ENCODE measurements at regions not wholly inside any gene's neighbourhood (a gene's known extent, or its start where the extent isn't known, plus 50 kb on each side); places are given as distances from the start of the nearest gene placed in this dataset.

GRCh38 chr16:50981951-50982350, 169.1 kb downstream of the SALL1 start:
- no peaks in the 10 kb centered on the region for H3K4me1 Mint-ChIP-seq
- POLR2A ChIA-PET, result no interaction called here
- CTCF ChIA-PET, result no interaction called here

GRCh38 chr16:50980666-50981065, 170.4 kb downstream of the SALL1 start:
- no peak overlapping the region for H3K4me3 Mint-ChIP-seq
- H3K36me3 Mint-ChIP-seq (ENCODE audit: low read depth), result no peaks in the 10 kb centered on the region
- ChIA-PET CTCF (no interaction called here), POLR2A (no interaction called here)
- peaks cover 2% of the 10 kb centered on the region for H3K9me3 Mint-ChIP-seq
- peaks cover 2% of the 10 kb centered on the region for H3K27me3 Mint-ChIP-seq
- DNase-seq, result no peak
- H3K27ac Mint-ChIP-seq, result no peak overlapping the region
- no peaks in the 10 kb centered on the region for H3K4me1 Mint-ChIP-seq

More at GRCh38 chr16:50981951-50982350, 169.1 kb downstream of the SALL1 start:
- H3K27me3 Mint-ChIP-seq, result peaks cover 2% of the 10 kb centered on the region
- no peaks in the 10 kb centered on the region for H3K36me3 Mint-ChIP-seq (ENCODE audit: low read depth)
- H3K9me3 Mint-ChIP-seq, result peaks cover 5% of the 10 kb centered on the region
- no peak for DNase-seq
- H3K27ac Mint-ChIP-seq, result no peak overlapping the region
- no peak overlapping the region for H3K4me3 Mint-ChIP-seq

GRCh38 chr16:50979806-50980620, 171.1 kb downstream of the SALL1 start:
- H3K9me3 Mint-ChIP-seq, result peaks cover 2% of the 10 kb centered on the region
- H3K4me3 Mint-ChIP-seq, result no peak overlapping the region
- H3K4me1 Mint-ChIP-seq, result no peaks in the 10 kb centered on the region
- H3K27ac Mint-ChIP-seq, result no peak overlapping the region
- no peak for DNase-seq
- CTCF ChIA-PET, result no interaction called here
- POLR2A ChIA-PET, result no interaction called here
- no peaks in the 10 kb centered on the region for H3K36me3 Mint-ChIP-seq (ENCODE audit: low read depth)
- H3K27me3 Mint-ChIP-seq, result peaks cover 2% of the 10 kb centered on the region

- Mint-ChIP-seq H3K27ac (no peak overlapping the region), H3K4me3 (no peak overlapping the region), H3K4me1 (no peaks in the 10 kb centered on the region), H3K27me3 (peaks cover 2% of the 10 kb centered on the region), H3K36me3 (ENCODE audit: low read depth) (no peaks in the 10 kb centered on the region), H3K9me3 (peaks cover 1% of the 10 kb centered on the region)
- DNase-seq, result no peak
- ChIA-PET CTCF (no interaction called here), POLR2A (no interaction called here)
Observed at GRCh38 chr16:50977138-50977537, 173.9 kb downstream of the SALL1 start.

- POLR2A ChIA-PET, result no interaction called here
- CTCF ChIA-PET, result no interaction called here
- H3K27ac Mint-ChIP-seq, result no peak overlapping the region
- no peaks in the 10 kb centered on the region for H3K4me1 Mint-ChIP-seq
- H3K36me3 Mint-ChIP-seq (ENCODE audit: low read depth), result no peaks in the 10 kb centered on the region
- peaks cover 1% of the 10 kb centered on the region for H3K27me3 Mint-ChIP-seq
- no peak overlapping the region for H3K4me3 Mint-ChIP-seq
- H3K9me3 Mint-ChIP-seq, result no peaks in the 10 kb centered on the region
- DNase-seq, result no peak
Observed at GRCh38 chr16:50974438-50975036, 176.5 kb downstream of the SALL1 start.

- Mint-ChIP-seq H3K36me3 (ENCODE audit: low read depth) (no peaks in the 10 kb centered on the region), H3K27ac (no peak overlapping the region), H3K4me1 (no peaks in the 10 kb centered on the region), H3K9me3 (no peaks in the 10 kb centered on the region), H3K4me3 (no peak overlapping the region), H3K27me3 (peaks cover 1% of the 10 kb centered on the region)
- DNase-seq, result no peak
- ChIA-PET CTCF (no interaction called here), POLR2A (no interaction called here)
Observed at GRCh38 chr16:50972876-50973275, 178.2 kb downstream of the SALL1 start.

- CTCF ChIA-PET, result no interaction called here
- H3K27ac Mint-ChIP-seq, result no peak overlapping the region
- no peaks in the 10 kb centered on the region for H3K36me3 Mint-ChIP-seq (ENCODE audit: low read depth)
- peaks cover 1% of the 10 kb centered on the region for H3K27me3 Mint-ChIP-seq
- DNase-seq, result no peak
- no peaks in the 10 kb centered on the region for H3K4me1 Mint-ChIP-seq
- H3K9me3 Mint-ChIP-seq, result no peaks in the 10 kb centered on the region
- POLR2A ChIA-PET, result no interaction called here
- no peak overlapping the region for H3K4me3 Mint-ChIP-seq
Observed at GRCh38 chr16:50970281-50970680, 180.8 kb downstream of the SALL1 start.

GRCh38 chr16:50967827-50968612, 183.1 kb downstream of the SALL1 start:
- no peaks in the 10 kb centered on the region for H3K36me3 Mint-ChIP-seq (ENCODE audit: low read depth)
- CTCF ChIA-PET, result no interaction called here
- no peak overlapping the region for H3K27ac Mint-ChIP-seq
- POLR2A ChIA-PET, result no interaction called here
- peaks cover 4% of the 10 kb centered on the region for H3K27me3 Mint-ChIP-seq
- no peaks in the 10 kb centered on the region for H3K9me3 Mint-ChIP-seq
- no peaks in the 10 kb centered on the region for H3K4me1 Mint-ChIP-seq
- H3K4me3 Mint-ChIP-seq, result no peak overlapping the region
- no peak for DNase-seq

GRCh38 chr16:50964491-50964890, 186.6 kb downstream of the SALL1 start:
- H3K27ac Mint-ChIP-seq, result no peak overlapping the region
- H3K4me3 Mint-ChIP-seq, result no peak overlapping the region
- DNase-seq, result no peak
- no peaks in the 10 kb centered on the region for H3K9me3 Mint-ChIP-seq
- POLR2A ChIA-PET, result no interaction called here
- H3K36me3 Mint-ChIP-seq (ENCODE audit: low read depth), result no peaks in the 10 kb centered on the region
- no peaks in the 10 kb centered on the region for H3K4me1 Mint-ChIP-seq
- CTCF ChIA-PET, result no interaction called here
- H3K27me3 Mint-ChIP-seq, result peaks cover 3% of the 10 kb centered on the region

GRCh38 chr16:50961952-50962351, 189.1 kb downstream of the SALL1 start:
- no peak overlapping the region for H3K4me3 Mint-ChIP-seq
- POLR2A ChIA-PET, result no interaction called here
- no peaks in the 10 kb centered on the region for H3K36me3 Mint-ChIP-seq (ENCODE audit: low read depth)
- no peaks in the 10 kb centered on the region for H3K4me1 Mint-ChIP-seq
- no peaks in the 10 kb centered on the region for H3K9me3 Mint-ChIP-seq
- no peak overlapping the region for H3K27ac Mint-ChIP-seq
- H3K27me3 Mint-ChIP-seq, result peaks cover 3% of the 10 kb centered on the region
- DNase-seq, result no peak
- CTCF ChIA-PET, result no interaction called here

GRCh38 chr16:50960517-50961202, 190.4 kb downstream of the SALL1 start:
- no peaks in the 10 kb centered on the region for H3K4me1 Mint-ChIP-seq
- no peaks in the 10 kb centered on the region for H3K9me3 Mint-ChIP-seq
- H3K4me3 Mint-ChIP-seq, result no peak overlapping the region
- ChIA-PET POLR2A (no interaction called here), CTCF (no interaction called here)
- H3K36me3 Mint-ChIP-seq (ENCODE audit: low read depth), result no peaks in the 10 kb centered on the region
- peaks cover 3% of the 10 kb centered on the region for H3K27me3 Mint-ChIP-seq
- no peak overlapping the region for H3K27ac Mint-ChIP-seq
- no peak for DNase-seq

- ChIA-PET CTCF (no interaction called here), POLR2A (no interaction called here)
- no peak for DNase-seq
- no peaks in the 10 kb centered on the region for H3K27me3 Mint-ChIP-seq
- H3K36me3 Mint-ChIP-seq (ENCODE audit: low read depth), result no peaks in the 10 kb centered on the region
- H3K4me1 Mint-ChIP-seq, result no peaks in the 10 kb centered on the region
- H3K4me3 Mint-ChIP-seq, result no peak overlapping the region
- no peaks in the 10 kb centered on the region for H3K9me3 Mint-ChIP-seq
- no peak overlapping the region for H3K27ac Mint-ChIP-seq
Observed at GRCh38 chr16:50957056-50957455, 194.0 kb downstream of the SALL1 start.

- Mint-ChIP-seq H3K4me1 (no peaks in the 10 kb centered on the region), H3K36me3 (ENCODE audit: low read depth) (no peaks in the 10 kb centered on the region), H3K4me3 (no peak overlapping the region), H3K27me3 (no peaks in the 10 kb centered on the region), H3K9me3 (no peaks in the 10 kb centered on the region), H3K27ac (no peak overlapping the region)
- ChIA-PET POLR2A (no interaction called here), CTCF (no interaction called here)
- DNase-seq, result no peak
Observed at GRCh38 chr16:50956637-50957036, 194.4 kb downstream of the SALL1 start.
